ENCODE measurements at regions not wholly inside any gene's neighbourhood (a gene's known extent, or its start where the extent isn't known, plus 50 kb on each side); places are given as distances from the start of the nearest gene placed in this dataset.

DNA sequence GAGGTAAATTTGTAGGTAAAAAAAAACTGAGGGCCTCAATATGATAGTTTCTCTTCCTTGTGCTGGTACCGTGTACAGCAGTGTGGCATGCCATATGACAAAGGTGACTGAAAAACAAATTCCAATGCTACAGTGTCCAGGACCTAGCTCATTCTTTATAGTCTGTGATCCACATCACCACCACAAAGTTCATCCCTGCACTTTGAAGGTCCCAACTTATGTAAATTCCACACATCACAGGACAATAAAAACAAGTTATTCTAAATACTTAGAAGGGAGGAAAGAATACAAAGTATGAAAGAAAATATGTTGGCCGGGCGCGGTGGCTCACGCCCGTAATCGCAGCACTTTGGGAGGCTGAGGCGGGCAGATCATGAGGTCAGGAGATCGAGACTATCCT is 314.6 kb upstream of the SGCG start:
- TF ChIP-seq, protein P1, sequence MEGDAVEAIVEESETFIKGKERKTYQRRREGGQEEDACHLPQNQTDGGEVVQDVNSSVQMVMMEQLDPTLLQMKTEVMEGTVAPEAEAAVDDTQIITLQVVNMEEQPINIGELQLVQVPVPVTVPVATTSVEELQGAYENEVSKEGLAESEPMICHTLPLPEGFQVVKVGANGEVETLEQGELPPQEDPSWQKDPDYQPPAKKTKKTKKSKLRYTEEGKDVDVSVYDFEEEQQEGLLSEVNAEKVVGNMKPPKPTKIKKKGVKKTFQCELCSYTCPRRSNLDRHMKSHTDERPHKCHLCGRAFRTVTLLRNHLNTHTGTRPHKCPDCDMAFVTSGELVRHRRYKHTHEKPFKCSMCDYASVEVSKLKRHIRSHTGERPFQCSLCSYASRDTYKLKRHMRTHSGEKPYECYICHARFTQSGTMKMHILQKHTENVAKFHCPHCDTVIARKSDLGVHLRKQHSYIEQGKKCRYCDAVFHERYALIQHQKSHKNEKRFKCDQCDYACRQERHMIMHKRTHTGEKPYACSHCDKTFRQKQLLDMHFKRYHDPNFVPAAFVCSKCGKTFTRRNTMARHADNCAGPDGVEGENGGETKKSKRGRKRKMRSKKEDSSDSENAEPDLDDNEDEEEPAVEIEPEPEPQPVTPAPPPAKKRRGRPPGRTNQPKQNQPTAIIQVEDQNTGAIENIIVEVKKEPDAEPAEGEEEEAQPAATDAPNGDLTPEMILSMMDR (conservative IDR thresholded peaks at IDR 0.05; ENCODE audit: low read depth, low read length) = no peak
- no peak for TF ChIP-seq EZH2 (IDR thresholded peaks at IDR 0.05; ENCODE audit: low read length, unreplicated experiment)
